IPS-18a (cell line): ENCODE measurements at regions not wholly inside any gene's neighbourhood (a gene's known extent, or its start where the extent isn't known, plus 50 kb on each side); places are given as distances from the start of the nearest gene placed in this dataset.

ENCODE experiments used
- H3K27ac ChIP-seq: one replicate; pipeline ENCODE4 v1.5.1; 2013; ENCODE audit warnings: low read length
- H3K27me3 ChIP-seq: one replicate; pipeline ENCODE4 v1.6.1; 2013; ENCODE audit warnings: mild to moderate bottlenecking, low read length; ENCODE audit not compliant: control insufficient read depth, insufficient read depth
- H3K36me3 ChIP-seq: one replicate; pipeline ENCODE4 v1.6.1; 2013; ENCODE audit warnings: low read depth, low read length; ENCODE audit not compliant: control insufficient read depth
- H3K4me1 ChIP-seq: one replicate; pipeline ENCODE4 v1.6.1; 2013; ENCODE audit warnings: low read depth, low read length; ENCODE audit not compliant: control insufficient read depth
- H3K4me3 ChIP-seq: one replicate; pipeline ENCODE4 v1.5.1; 2013; ENCODE audit warnings: low read length
- H3K9ac ChIP-seq: one replicate; pipeline ENCODE4 v1.6.1; 2013; ENCODE audit warnings: mild to moderate bottlenecking, low read length, moderate library complexity
- H3K9me3 ChIP-seq: one replicate; pipeline ENCODE4 v1.6.1; 2013; ENCODE audit warnings: low read depth, low read length; ENCODE audit not compliant: control insufficient read depth

- H3K9me3 ChIP-seq, result no peaks in the 10 kb centered on the region
- H3K36me3 ChIP-seq, result no peaks in the 10 kb centered on the region
- peaks cover 5% of the 10 kb centered on the region for H3K4me1 ChIP-seq
- peaks cover 78% of the 10 kb centered on the region for H3K27me3 ChIP-seq
- no peak overlapping the region for H3K27ac ChIP-seq
- H3K4me3 ChIP-seq, result no peak overlapping the region
- H3K9ac ChIP-seq, result no peak overlapping the region
These were observed 287.8 kb downstream of the SOX9 start for GRCh38 chr17:72408641-72409040.

- Histone ChIP-seq H3K27ac (no peak overlapping the region), H3K4me1 (peaks cover 5% of the 10 kb centered on the region), H3K9ac (no peak overlapping the region)
These were observed 288.7 kb downstream of the SOX9 start for GRCh38 chr17:72409405-72410002.

GRCh38 chr17:72411124-72411563, 290.3 kb downstream of the SOX9 start:
- Histone ChIP-seq H3K27ac (no peak overlapping the region), H3K27me3 (peaks cover 65% of the 10 kb centered on the region), H3K4me3 (no peak overlapping the region), H3K9ac (no peak overlapping the region), H3K9me3 (no peaks in the 10 kb centered on the region), H3K36me3 (no peaks in the 10 kb centered on the region), H3K4me1 (peaks cover 10% of the 10 kb centered on the region)

More at GRCh38 chr17:72409405-72410002, 288.7 kb downstream of the SOX9 start:
- Histone ChIP-seq H3K36me3 (no peaks in the 10 kb centered on the region), H3K4me3 (no peak overlapping the region), H3K9me3 (no peaks in the 10 kb centered on the region), H3K27me3 (peaks cover 75% of the 10 kb centered on the region)

- no peaks in the 10 kb centered on the region for H3K36me3 ChIP-seq
- no peak overlapping the region for H3K27ac ChIP-seq
- H3K4me1 ChIP-seq, result peaks cover 8% of the 10 kb centered on the region
- no peak overlapping the region for H3K4me3 ChIP-seq
- no peak overlapping the region for H3K9ac ChIP-seq
- peaks cover 5% of the 10 kb centered on the region for H3K9me3 ChIP-seq
- H3K27me3 ChIP-seq, result peaks cover 50% of the 10 kb centered on the region
These were observed 291.8 kb downstream of the SOX9 start for GRCh38 chr17:72412650-72413076.

- no peaks in the 10 kb centered on the region for H3K36me3 ChIP-seq
- no peak overlapping the region for H3K27ac ChIP-seq
- H3K4me1 ChIP-seq, result peaks cover 5% of the 10 kb centered on the region
These were observed 292.5 kb downstream of the SOX9 start for GRCh38 chr17:72413077-72414031.

GRCh38 chr17:72414032-72414396, 293.2 kb downstream of the SOX9 start:
- Histone ChIP-seq H3K4me3 (no peak overlapping the region), H3K9me3 (peaks cover 5% of the 10 kb centered on the region), H3K9ac (no peak overlapping the region), H3K36me3 (no peaks in the 10 kb centered on the region), H3K4me1 (peaks cover 5% of the 10 kb centered on the region), H3K27me3 (peaks cover 36% of the 10 kb centered on the region), H3K27ac (no peak overlapping the region)

More at GRCh38 chr17:72413077-72414031, 292.5 kb downstream of the SOX9 start:
- no peak overlapping the region for H3K9ac ChIP-seq
- H3K27me3 ChIP-seq, result peaks cover 43% of the 10 kb centered on the region
- peaks cover 5% of the 10 kb centered on the region for H3K9me3 ChIP-seq
- no peak overlapping the region for H3K4me3 ChIP-seq

- peaks cover 5% of the 10 kb centered on the region for H3K9me3 ChIP-seq
- H3K36me3 ChIP-seq, result no peaks in the 10 kb centered on the region
- no peak overlapping the region for H3K4me3 ChIP-seq
- peaks cover 5% of the 10 kb centered on the region for H3K4me1 ChIP-seq
- H3K9ac ChIP-seq, result no peak overlapping the region
- no peak overlapping the region for H3K27ac ChIP-seq
- H3K27me3 ChIP-seq, result peaks cover 24% of the 10 kb centered on the region
These were observed 294.4 kb downstream of the SOX9 start for GRCh38 chr17:72414967-72415853.

GRCh38 chr17:72416054-72416675, 295.3 kb downstream of the SOX9 start:
- Histone ChIP-seq H3K4me3 (no peak overlapping the region), H3K4me1 (peaks cover 5% of the 10 kb centered on the region), H3K27me3 (peaks cover 15% of the 10 kb centered on the region), H3K9me3 (peaks cover 5% of the 10 kb centered on the region), H3K9ac (no peak overlapping the region), H3K36me3 (no peaks in the 10 kb centered on the region), H3K27ac (no peak overlapping the region)

GRCh38 chr17:72416905-72417304, 296.1 kb downstream of the SOX9 start:
- Histone ChIP-seq H3K9me3 (peaks cover 5% of the 10 kb centered on the region), H3K4me3 (no peak overlapping the region), H3K4me1 (peaks cover 5% of the 10 kb centered on the region), H3K27ac (no peak overlapping the region), H3K27me3 (peaks cover 8% of the 10 kb centered on the region), H3K9ac (no peak overlapping the region), H3K36me3 (no peaks in the 10 kb centered on the region)

- H3K27ac ChIP-seq, result no peak overlapping the region
- H3K9me3 ChIP-seq, result peaks cover 5% of the 10 kb centered on the region
- no peaks in the 10 kb centered on the region for H3K36me3 ChIP-seq
- H3K9ac ChIP-seq, result no peak overlapping the region
- H3K4me1 ChIP-seq, result peaks cover 5% of the 10 kb centered on the region
- peaks cover 6% of the 10 kb centered on the region for H3K27me3 ChIP-seq
- H3K4me3 ChIP-seq, result no peak overlapping the region
These were observed 296.8 kb downstream of the SOX9 start for GRCh38 chr17:72417627-72418026.
